ENCODE measurements at regions not wholly inside any gene's neighbourhood (a gene's known extent, or its start where the extent isn't known, plus 50 kb on each side); places are given as distances from the start of the nearest gene placed in this dataset.

DNA sequence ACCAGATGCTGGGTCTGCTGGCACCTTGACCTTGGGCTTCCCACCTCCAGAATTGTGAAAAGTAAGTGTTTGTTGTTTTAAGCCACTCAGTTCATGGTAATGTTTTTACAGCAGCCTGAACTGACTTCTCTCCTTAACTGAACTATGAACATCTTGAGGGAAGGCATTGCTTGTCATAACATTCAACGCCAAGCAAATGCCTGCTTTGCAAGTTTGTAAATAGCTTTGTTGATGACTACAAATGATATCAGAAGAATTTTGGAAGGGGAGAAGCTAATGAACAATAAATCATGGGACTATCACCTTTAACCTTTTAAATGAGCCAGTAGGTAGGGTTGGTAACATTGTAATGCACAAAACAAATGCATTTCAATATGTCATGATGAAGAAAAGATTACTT lies 402.4 kb upstream of the ADARB2 start:
- TF ChIP-seq, protein P1, sequence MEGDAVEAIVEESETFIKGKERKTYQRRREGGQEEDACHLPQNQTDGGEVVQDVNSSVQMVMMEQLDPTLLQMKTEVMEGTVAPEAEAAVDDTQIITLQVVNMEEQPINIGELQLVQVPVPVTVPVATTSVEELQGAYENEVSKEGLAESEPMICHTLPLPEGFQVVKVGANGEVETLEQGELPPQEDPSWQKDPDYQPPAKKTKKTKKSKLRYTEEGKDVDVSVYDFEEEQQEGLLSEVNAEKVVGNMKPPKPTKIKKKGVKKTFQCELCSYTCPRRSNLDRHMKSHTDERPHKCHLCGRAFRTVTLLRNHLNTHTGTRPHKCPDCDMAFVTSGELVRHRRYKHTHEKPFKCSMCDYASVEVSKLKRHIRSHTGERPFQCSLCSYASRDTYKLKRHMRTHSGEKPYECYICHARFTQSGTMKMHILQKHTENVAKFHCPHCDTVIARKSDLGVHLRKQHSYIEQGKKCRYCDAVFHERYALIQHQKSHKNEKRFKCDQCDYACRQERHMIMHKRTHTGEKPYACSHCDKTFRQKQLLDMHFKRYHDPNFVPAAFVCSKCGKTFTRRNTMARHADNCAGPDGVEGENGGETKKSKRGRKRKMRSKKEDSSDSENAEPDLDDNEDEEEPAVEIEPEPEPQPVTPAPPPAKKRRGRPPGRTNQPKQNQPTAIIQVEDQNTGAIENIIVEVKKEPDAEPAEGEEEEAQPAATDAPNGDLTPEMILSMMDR (IDR thresholded peaks at IDR 0.05; ENCODE audit: low read depth, low read length, missing control alignments), result no peak
- no peak overlapping the region for H3K4me3 ChIP-seq (replicated peaks; ENCODE audit: low read depth, low read length)
- no peak for DNase-seq (ENCODE audit: extremely low read depth, low read depth)

DNA sequence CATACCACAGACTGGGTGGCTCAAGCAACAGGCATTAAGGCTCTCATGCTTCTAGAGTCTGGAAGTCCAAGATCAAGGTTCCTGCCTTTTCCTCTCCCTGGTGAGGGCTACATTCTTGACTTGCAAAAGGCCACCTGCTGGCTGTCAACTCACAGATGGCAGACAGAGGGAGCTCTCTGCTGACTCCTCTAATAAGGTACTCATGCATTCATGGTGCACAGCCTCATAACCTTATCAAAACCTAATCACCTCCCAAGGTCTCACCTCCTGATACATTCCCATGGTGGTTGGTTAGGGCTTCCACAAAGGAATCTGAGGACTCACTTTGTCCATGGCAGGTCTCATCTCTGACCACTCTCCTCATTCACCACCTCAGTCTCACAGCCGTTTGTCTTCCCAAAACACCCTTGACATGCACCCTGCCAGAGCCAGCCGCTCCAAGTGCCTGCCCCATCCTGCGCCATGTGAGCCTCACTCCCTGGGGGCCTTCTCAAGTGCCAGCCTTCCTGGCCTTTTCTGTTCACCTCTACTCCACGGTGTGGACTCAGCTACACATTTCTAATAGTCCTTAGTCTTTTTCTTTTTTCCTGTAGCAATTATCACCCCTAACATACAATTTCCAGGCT lies 400.3 kb upstream of the ADARB2 start:
- TF ChIP-seq, protein P1 (IDR thresholded peaks at IDR 0.05; ENCODE audit: low read depth, low read length, missing control alignments), result no peak
- no peak for DNase-seq (ENCODE audit: extremely low read depth, low read depth)
- no peak overlapping the region for H3K4me3 ChIP-seq (replicated peaks; ENCODE audit: low read depth, low read length)

DNA sequence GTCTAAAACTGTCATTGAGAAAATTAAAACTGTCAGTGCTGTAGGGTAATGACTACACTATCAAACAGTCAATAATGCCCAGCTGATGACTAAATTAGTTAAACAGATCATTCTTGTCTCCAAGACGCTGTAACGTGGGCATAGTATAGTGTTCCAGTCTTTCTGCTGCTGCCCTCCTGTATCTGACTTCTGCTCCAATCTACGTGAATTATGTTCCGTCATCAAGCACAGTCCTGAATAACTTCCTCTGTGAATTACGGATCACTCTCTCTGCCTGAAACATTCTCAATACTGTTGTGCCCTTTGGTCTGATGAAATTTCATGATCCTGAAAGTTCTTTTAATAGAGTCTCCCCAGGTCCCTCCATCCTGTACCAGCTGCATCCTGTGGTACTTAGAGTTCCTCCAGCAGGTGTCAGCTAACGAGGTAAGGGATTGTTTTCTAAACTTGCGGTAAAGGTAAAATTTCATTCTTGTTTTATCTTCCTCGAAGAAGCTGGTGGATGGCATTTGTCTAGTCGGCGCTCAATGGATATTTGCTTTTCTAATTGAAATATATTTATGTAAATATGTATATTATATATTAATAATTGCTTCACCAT lies 393.5 kb upstream of the ADARB2 start:
- TF ChIP-seq, protein P1 (IDR thresholded peaks at IDR 0.05; ENCODE audit: low read depth, low read length, missing control alignments), result no peak
- H3K4me3 ChIP-seq (replicated peaks; ENCODE audit: low read depth, low read length), result no peak overlapping the region
- no peak for DNase-seq (ENCODE audit: extremely low read depth, low read depth)

GRCh38 chr10:2128991-2129390 lies 391.7 kb upstream of the ADARB2 start:
- no peak for DNase-seq (ENCODE audit: extremely low read depth, low read depth)
- H3K4me3 ChIP-seq (replicated peaks; ENCODE audit: low read depth, low read length), result no peak overlapping the region
- TF ChIP-seq, protein P1 (IDR thresholded peaks at IDR 0.05; ENCODE audit: low read depth, low read length, missing control alignments), result no peak

- TF ChIP-seq, protein P1 (IDR thresholded peaks at IDR 0.05; ENCODE audit: low read depth, low read length, missing control alignments), result no peak
- DNase-seq (ENCODE audit: extremely low read depth, low read depth), result no peak
- H3K4me3 ChIP-seq (replicated peaks; ENCODE audit: low read depth, low read length), result no peak overlapping the region
Observed at GRCh38 chr10:2124135-2124534, 386.8 kb upstream of the ADARB2 start.

- no peak for DNase-seq (ENCODE audit: extremely low read depth, low read depth)
Observed at GRCh38 chr10:2122431-2123124, 385.3 kb upstream of the ADARB2 start.

More at GRCh38 chr10:2122431-2123124, 385.3 kb upstream of the ADARB2 start:
- no peak overlapping the region for H3K4me3 ChIP-seq (replicated peaks; ENCODE audit: low read depth, low read length)
- TF ChIP-seq, protein P1 (IDR thresholded peaks at IDR 0.05; ENCODE audit: low read depth, low read length, missing control alignments), result no peak

All from HFF-Myc (cell line).